ENCODE measurements at regions not wholly inside any gene's neighbourhood (a gene's known extent, or its start where the extent isn't known, plus 50 kb on each side); places are given as distances from the start of the nearest gene placed in this dataset.

DNA sequence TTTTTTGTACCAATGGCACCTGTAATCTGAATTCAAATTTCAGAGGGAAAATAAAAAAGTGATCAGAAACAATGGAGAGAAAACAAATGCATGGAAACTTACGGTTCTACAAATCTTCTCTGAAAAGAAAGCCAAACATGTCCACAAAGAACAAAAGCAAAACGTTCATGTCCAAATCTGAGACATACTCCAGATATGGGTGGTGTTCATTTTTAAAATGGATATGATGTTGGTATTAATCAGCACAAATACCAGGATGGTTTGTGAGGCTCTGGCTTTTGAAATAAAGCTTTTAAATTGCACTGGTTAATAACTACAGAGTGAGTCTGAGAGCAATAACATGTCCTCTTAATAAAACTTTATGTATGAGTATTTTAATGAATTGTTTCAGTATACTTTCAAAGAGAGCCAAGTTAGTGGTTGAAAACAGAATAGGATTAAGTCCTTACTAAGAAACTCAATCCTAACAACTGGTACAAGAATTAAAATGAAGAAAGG is 366.4 kb downstream of the INHBA start:
- Histone ChIP-seq H3K27me3 (no peaks in the 10 kb centered on the region), H3K4me1 (peaks cover 0 to 22% (median 10%) of the 10 kb centered on the region in 4 donors), H3K36me3 (no peaks in the 10 kb centered on the region), H3K27ac (no peak overlapping the region), H3K9me3 (no peaks in the 10 kb centered on the region), H3K4me3 (no peak overlapping the region)
- DNase-seq (no peak), ATAC-seq (no peak)
- TF ChIP-seq CTCF (IDR thresholded peaks at IDR 0.05) (no peak), POLR2A (IDR thresholded peaks at IDR 0.05) (no peak)
- intact Hi-C loops (cut with DNase I) = no loop called here
- 80% methylated on average over 2 of the region's 2 CpGs for WGBS (ENCODE audit: insufficient coverage, low coverage, low lambda C conversion rate, missing lambda C conversion rate)

DNA sequence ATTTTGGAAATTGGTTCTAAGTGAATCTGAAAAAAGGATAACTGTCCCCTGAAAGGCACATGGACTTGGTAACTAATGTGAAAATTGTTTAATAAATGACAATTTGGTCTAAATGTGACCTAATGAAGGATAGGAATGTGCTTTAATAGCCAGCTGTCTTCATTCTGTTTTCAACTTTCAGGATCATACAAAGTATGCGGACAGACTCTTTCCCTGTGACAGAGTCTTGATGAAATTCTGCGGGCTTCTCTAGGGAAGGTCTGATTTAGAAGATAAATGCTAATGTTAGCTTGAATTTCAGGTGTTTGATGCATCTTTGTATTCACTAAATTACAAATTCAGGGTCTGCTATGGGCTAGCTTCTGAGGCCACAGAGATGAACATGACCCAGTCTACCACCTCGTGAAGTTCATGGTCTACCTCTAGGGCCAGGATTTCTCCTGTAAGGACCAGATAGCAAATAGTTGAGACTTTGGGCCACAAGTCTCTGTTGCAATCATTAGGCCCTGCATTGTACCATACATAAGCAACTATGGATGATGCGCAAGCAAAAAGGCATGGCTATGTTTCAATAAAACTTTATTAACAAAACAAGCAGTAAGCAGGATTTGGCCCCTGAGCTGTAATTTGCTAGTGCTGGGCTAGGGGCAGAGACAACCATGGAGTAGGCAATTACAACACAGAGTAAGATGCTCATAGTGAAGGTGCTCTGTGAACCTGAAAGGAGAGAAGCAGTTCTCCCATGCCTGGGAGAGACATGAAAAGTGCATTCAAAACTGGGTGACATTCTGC is 368.6 kb downstream of the INHBA start:
- Histone ChIP-seq H3K4me3 (no peak overlapping the region), H3K9me3 (no peaks in the 10 kb centered on the region), H3K27me3 (no peaks in the 10 kb centered on the region), H3K4me1 (peaks cover 0 to under 1% (median 0%) of the 10 kb centered on the region in 4 donors), H3K27ac (no peak overlapping the region), H3K36me3 (no peaks in the 10 kb centered on the region)
- intact Hi-C loops (cut with DNase I) = no loop called here
- ATAC-seq (no peak), DNase-seq (no peak)
- TF ChIP-seq CTCF (IDR thresholded peaks at IDR 0.05) (no peak), POLR2A (IDR thresholded peaks at IDR 0.05) (no peak)
- WGBS (ENCODE audit: insufficient coverage, low coverage, low lambda C conversion rate, missing lambda C conversion rate) = 83% methylated on average over 4 of the region's 4 CpGs

DNA sequence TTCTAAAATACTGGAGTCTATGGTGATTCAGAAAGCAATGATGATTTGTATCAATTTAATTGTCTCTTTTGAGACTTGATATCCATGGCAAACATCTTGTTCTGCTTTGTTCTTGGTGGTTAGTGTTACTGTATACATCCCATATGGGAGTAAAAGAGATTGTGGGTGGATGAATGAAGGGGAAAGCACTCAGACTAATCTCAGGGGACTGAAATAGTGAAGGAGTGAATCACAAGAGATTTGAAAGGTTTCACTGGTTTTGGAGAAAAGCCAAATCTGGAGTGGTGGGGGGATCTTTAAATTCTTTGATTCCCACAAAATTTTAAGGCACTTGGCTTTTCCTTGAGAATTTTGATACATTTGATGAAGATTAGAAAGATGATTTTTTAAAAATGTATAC is 369.4 kb downstream of the INHBA start:
- intact Hi-C loops (cut with DNase I) = no loop called here
- Histone ChIP-seq H3K27ac (no peak overlapping the region), H3K4me3 (no peak overlapping the region), H3K9me3 (no peaks in the 10 kb centered on the region), H3K36me3 (no peaks in the 10 kb centered on the region), H3K27me3 (no peaks in the 10 kb centered on the region), H3K4me1 (no peaks in the 10 kb centered on the region)
- DNase-seq (no peak), ATAC-seq (no peak)
- no peak for TF ChIP-seq POLR2A (IDR thresholded peaks at IDR 0.05)
- no peak for TF ChIP-seq CTCF (IDR thresholded peaks at IDR 0.05)

DNA sequence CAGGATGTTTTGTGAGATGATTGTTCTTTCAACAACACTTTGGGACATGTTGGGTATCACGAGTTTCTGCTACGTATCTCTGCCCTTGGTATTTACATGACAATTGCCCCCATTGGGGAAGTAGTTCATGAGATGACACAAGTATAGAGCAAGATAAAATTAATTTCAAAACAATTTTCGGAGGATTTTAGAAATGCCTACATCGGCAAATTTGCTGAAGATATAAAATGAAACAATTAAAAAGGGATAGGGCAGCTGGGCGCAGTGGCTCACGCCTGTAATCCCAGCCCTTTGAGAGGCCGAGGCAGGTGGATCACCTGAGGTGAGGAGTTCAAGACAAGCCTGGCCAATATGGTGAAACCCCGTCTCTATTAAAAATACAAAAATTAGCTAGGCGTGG is 371.7 kb downstream of the INHBA start:
- H3K36me3 ChIP-seq = no peaks in the 10 kb centered on the region
- no peak for DNase-seq

More for the DNA sequence above, 371.7 kb downstream of the INHBA start:
- ATAC-seq = no peak
- no peak for TF ChIP-seq CTCF (IDR thresholded peaks at IDR 0.05)
- TF ChIP-seq POLR2A (IDR thresholded peaks at IDR 0.05) = no peak
- Histone ChIP-seq H3K27me3 (no peaks in the 10 kb centered on the region), H3K4me1 (no peaks in the 10 kb centered on the region), H3K4me3 (no peak overlapping the region), H3K27ac (no peak overlapping the region), H3K9me3 (no peaks in the 10 kb centered on the region)
- WGBS (ENCODE audit: insufficient coverage, low coverage, low lambda C conversion rate, missing lambda C conversion rate) = 95% methylated on average over 7 of the region's 9 CpGs
- intact Hi-C loops (cut with DNase I) = no loop called here

All from right lobe of liver (tissue), 6 donors.